HG03439 (cell line): ENCODE measurements at regions not wholly inside any gene's neighbourhood (a gene's known extent, or its start where the extent isn't known, plus 50 kb on each side); places are given as distances from the start of the nearest gene placed in this dataset.

Experiments used
- ATAC-seq: cut with Tn5 transposase; IDR thresholded peaks from one replicate; pipeline ENCODE4 v1.9.1; 2021; ENCODE audit warnings: mild to moderate bottlenecking, moderate library complexity; ENCODE audit not compliant: unreplicated experiment

GRCh38 chr2:861655-862354 lies 88.8 kb upstream of the SNTG2 start:
- no peak for ATAC-seq

GRCh38 chr2:860259-860855 lies 90.3 kb upstream of the SNTG2 start:
- no peak for ATAC-seq

- no peak for ATAC-seq
Observed at GRCh38 chr2:858646-859045, 92.0 kb upstream of the SNTG2 start.

GRCh38 chr2:857937-858336 lies 92.7 kb upstream of the SNTG2 start:
- ATAC-seq, result no peak

- ATAC-seq, result no peak
Observed at GRCh38 chr2:857081-857480, 93.6 kb upstream of the SNTG2 start.

- no peak for ATAC-seq
Observed at GRCh38 chr2:856456-856855, 94.2 kb upstream of the SNTG2 start.

- no peak for ATAC-seq
Observed at GRCh38 chr2:856041-856440, 94.6 kb upstream of the SNTG2 start.

GRCh38 chr2:855177-855576 lies 95.5 kb upstream of the SNTG2 start:
- ATAC-seq, result no peak

- no peak for ATAC-seq
Observed at GRCh38 chr2:854460-854859, 96.2 kb upstream of the SNTG2 start.

GRCh38 chr2:853203-853870 lies 97.3 kb upstream of the SNTG2 start:
- no peak for ATAC-seq

- no peak for ATAC-seq
Observed at GRCh38 chr2:852168-852567, 98.5 kb upstream of the SNTG2 start.

GRCh38 chr2:851680-852079 lies 99.0 kb upstream of the SNTG2 start:
- no peak for ATAC-seq

- no peak for ATAC-seq
Observed at GRCh38 chr2:851078-851477, 99.6 kb upstream of the SNTG2 start.

- ATAC-seq, result no peak
Observed at GRCh38 chr2:850429-850828, 100.2 kb upstream of the SNTG2 start.

GRCh38 chr2:848099-848498 lies 102.5 kb upstream of the SNTG2 start:
- ATAC-seq, result no peak

- no peak for ATAC-seq
Observed at GRCh38 chr2:847669-848068, 103.0 kb upstream of the SNTG2 start.

GRCh38 chr2:844715-845114 lies 105.9 kb upstream of the SNTG2 start:
- ATAC-seq, result no peak

- ATAC-seq, result no peak
Observed at GRCh38 chr2:842151-842803, 108.4 kb upstream of the SNTG2 start.

GRCh38 chr2:841036-841435 lies 109.6 kb upstream of the SNTG2 start:
- no peak for ATAC-seq

- ATAC-seq, result no peak
Observed at GRCh38 chr2:834233-834632, 116.4 kb upstream of the SNTG2 start.

- ATAC-seq, result no peak
Observed at GRCh38 chr2:833180-833579, 117.5 kb upstream of the SNTG2 start.

GRCh38 chr2:832635-833034 lies 118.0 kb upstream of the SNTG2 start:
- ATAC-seq, result no peak
